Astrocyte (in vitro differentiated cells and primary cell): ENCODE measurements at regions not wholly inside any gene's neighbourhood (a gene's known extent, or its start where the extent isn't known, plus 50 kb on each side); places are given as distances from the start of the nearest gene placed in this dataset.

Experiments used
- CTCF ChIP-seq: IDR thresholded peaks from 2 replicates; pipeline ENCODE4 v1.5.1; 2011; ENCODE audit warnings: low read depth, mild to moderate bottlenecking, inconsistent platforms, low read length, moderate library complexity; ENCODE audit not compliant: insufficient read depth
- EZH2 ChIP-seq: IDR thresholded peaks from 2 replicates; pipeline ENCODE4 v1.6.1; 2012; ENCODE audit warnings: mild to moderate bottlenecking, low read length, inconsistent platforms; ENCODE audit not compliant: insufficient read depth

DNA sequence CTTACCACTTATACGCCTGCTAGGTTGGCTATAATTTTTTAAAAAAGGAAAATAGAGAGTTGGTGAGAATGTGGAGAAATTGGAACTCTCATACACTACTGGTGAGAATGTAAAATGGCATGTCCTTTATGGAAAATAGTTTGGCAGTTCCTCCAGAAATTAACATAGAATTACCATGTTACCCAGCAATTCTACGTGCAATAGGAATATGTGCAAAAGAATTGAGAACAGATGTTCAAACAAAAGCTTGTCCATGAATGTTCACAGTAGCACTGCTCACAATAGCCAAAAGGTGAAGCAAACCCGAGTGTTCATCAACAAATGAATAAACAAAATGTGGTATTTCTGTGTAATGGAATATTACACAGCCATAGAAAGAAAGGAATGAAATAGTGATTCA is 592.2 kb downstream of the DHX35 start:
- TF ChIP-seq EZH2 (no peak), CTCF (no peak)
